ENCODE measurements at regions not wholly inside any gene's neighbourhood (a gene's known extent, or its start where the extent isn't known, plus 50 kb on each side); places are given as distances from the start of the nearest gene placed in this dataset.

DNA sequence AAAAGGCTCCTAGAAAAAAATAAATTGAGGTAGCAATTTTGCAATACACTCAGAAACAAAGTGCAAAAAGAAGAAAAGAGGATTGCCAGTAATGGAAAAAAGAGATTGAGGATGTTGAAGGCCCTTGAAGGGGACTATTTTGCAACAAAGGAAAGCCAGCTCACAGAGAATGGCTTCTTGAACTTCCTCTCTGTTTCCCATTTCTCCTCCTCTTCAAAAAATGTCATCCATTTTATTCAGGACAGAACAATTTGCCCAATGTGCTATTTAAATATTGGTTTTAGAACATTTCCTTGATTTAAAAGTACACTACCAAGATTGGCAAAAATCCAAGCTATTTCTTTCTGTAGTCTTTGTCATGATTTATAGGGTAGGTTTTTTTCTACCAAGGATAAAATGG, 60.2 kb downstream of the GASK1B start:
- TF ChIP-seq, protein P1, sequence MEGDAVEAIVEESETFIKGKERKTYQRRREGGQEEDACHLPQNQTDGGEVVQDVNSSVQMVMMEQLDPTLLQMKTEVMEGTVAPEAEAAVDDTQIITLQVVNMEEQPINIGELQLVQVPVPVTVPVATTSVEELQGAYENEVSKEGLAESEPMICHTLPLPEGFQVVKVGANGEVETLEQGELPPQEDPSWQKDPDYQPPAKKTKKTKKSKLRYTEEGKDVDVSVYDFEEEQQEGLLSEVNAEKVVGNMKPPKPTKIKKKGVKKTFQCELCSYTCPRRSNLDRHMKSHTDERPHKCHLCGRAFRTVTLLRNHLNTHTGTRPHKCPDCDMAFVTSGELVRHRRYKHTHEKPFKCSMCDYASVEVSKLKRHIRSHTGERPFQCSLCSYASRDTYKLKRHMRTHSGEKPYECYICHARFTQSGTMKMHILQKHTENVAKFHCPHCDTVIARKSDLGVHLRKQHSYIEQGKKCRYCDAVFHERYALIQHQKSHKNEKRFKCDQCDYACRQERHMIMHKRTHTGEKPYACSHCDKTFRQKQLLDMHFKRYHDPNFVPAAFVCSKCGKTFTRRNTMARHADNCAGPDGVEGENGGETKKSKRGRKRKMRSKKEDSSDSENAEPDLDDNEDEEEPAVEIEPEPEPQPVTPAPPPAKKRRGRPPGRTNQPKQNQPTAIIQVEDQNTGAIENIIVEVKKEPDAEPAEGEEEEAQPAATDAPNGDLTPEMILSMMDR (conservative IDR thresholded peaks at IDR 0.05; ENCODE audit: low read length): no peak
- TF ChIP-seq EZH2phosphoT487 (IDR thresholded peaks at IDR 0.05; ENCODE audit: borderline replicate concordance, low read depth, low read length): no peak
